NCI-H748 (cell line): ENCODE measurements at regions not wholly inside any gene's neighbourhood (a gene's known extent, or its start where the extent isn't known, plus 50 kb on each side); places are given as distances from the start of the nearest gene placed in this dataset.

Source experiments
- DNase-seq: peaks from one replicate; lab custom pipeline; 2025; ENCODE audit not compliant: unreplicated experiment; lab: John Stamatoyannopoulos, UW

DNA sequence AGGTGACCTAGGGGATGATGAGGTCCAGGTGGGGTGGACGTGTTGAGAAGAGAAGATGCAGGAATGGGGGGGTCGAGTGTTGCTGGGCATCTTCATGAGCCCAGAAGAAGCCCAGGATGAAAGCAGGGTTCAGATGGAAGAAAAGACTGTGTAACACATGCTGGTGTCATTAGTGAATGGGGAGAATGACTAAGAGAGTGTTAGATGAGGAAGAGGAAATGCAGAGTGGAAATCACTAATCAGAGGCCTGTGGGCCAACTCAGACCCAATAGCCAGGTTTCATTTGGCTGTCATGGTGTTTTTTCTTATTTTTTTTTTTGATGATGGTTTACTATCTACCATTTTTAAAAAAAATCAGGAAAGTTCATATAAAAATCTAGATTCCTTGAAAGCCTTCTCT is 180.8 kb upstream of the CAMK1G start:
- DNase-seq: no peak

DNA sequence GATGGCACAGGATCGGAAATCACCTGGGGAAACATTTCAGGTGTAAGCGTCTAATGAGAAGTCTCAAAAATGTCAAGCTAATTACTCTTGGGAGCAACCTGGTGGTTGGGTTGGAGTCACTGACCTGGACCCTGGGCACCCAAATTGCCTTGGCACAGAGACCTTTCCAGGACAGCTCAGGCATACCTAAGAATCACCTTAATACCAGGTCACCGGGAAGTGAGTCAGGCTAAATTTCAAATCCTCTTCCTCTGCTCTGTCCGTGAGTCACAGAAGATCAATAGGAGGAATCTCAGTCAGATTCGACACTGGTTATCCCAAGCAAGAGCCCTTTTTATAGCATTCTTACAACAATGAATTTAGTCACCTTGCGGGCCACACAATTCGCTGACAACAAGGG is 179.6 kb upstream of the CAMK1G start:
- DNase-seq: no peak

DNA sequence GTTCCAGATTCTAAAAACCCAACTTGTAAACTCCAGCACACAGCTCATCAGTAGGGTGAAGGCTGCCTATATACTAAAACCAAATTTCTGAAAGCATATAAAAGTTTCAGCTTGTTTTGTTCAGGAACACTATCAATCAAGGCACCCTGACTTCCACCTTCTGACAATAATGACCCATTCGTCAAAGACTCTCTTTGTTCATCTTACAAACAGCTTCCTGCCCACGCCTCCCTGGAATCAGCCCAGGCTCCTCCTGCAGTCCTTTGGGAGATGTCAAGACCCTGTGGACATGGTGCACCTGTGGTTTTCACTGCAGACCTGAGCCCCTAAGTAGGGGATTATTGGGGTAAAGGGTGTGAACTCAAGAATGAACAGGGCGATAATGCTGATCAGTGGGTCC is 178.9 kb upstream of the CAMK1G start:
- no peak for DNase-seq

DNA sequence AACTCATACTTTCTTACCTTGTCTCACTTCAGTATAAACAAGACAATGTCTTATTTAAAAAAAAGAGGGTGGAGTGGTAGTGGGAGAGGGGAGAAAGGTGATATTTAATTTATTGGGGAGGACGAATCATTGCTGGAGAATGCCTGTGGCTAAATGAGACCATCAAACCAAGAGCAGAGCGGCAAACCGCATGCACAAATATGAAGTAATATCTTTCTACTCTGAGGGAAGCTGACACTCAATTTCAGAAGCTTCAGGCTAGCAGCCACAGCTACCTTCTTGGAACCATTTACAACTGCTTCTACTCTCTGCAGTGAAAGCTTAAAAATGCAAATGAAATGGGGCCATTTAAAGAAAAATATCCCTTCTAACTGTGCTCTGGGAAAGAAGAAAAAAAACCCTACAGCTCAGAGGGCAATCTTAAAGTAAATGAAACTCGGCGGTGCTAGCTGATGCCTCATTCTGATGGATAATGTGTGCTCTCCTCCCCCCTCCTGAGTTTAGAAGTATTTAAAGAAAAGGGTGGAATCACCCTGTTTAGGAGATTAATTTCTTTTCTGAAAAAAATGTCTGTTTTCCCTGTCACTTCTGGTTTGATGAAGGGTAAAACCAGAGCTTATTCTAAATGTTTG is 178.2 kb upstream of the CAMK1G start:
- no peak for DNase-seq

DNA sequence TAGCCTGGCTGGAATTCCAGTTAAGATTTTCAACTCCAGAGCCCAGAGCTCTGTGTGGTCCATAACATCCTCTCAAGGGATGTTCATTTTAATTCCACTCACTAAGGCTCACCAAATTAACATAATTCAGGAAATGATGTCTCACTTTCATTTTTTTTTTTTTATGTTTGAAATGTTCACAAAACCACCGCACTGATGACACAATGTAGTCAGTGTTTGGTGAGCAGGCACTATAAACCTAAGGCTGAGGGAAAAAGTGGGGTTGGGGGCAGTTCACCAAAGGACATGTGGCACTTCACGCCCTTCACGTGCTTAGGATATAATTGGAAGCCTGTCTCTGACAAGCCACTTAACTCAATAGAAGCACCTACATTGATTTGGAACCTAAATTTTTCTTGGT is 177.3 kb upstream of the CAMK1G start:
- DNase-seq: no peak

DNA sequence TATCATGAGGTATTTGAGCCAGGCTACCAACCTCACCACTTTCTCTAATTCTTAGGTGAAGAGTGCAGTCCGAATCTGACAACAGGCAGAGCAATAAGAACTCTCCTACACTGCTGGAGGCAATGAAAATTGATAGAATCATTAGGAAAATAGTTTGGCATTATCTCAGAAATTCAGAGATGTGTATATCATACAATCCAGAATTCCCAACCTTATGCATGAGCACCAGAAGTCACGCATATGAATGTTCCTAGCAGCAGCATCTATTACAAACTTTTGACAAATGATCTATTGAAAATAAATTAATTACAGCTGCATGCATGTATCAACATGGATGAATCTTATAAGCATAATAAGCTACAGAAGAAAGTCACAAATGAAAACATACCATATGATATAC is 176.9 kb upstream of the CAMK1G start:
- no peak for DNase-seq

DNA sequence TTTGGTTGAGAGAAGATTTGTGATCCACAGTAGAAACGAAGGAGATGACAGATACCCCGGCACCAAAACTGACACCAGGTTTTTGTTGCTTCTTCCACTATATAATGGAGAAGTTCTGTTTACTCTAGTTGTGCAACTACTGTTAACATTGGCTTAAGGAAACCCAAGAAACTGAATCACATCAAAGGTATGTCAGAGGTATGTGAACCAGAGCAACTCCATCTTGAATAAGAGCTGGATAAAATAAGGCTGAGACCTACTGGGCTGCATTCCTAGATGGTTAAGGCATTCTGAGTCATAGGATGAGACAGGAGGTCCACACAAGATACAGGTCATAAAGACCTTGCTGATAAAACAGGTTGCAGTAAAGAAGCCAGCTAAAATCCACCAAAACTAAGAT is 173.7 kb upstream of the CAMK1G start:
- no peak for DNase-seq

DNA sequence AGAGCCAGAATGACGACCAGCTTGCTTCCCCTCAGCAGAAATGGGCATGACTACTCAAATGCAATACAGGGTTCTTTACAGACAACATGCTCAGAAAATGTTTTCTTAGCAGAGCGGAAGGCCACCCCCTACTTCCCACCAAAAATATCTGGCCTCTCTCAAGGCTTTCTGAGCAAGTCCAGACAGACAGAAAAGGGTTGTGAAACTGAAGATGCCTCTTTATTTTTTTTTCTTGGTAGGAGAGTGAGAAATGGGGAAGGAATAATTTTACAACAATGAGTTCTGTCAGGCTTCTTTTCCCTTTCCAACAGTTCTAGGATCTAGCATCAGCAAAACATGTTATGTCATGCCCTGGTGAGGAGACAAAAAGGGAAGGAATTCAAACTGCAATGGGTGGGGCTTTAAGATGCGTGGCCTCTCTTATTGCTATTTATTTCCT is 172.0 kb upstream of the CAMK1G start:
- no peak for DNase-seq

DNA sequence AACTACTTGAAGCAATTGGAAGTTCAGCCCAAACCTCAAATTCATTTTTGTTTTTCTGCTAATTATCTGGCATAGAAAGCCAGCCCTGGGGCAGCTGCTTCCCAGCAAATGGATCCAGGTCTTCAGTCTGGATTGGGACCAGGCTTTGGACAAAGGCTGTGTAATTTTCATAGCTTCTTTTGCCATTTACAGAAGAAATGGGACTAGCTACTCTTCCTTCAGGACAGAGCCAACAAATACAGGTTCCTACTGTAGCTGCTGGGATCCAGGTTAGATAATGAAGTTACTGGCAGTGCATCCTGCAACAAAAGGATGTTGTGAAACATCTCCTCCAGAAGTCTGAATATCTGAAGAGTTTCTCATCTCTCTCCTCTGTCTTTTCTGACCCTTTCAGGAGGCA is 171.5 kb upstream of the CAMK1G start:
- DNase-seq: no peak

DNA sequence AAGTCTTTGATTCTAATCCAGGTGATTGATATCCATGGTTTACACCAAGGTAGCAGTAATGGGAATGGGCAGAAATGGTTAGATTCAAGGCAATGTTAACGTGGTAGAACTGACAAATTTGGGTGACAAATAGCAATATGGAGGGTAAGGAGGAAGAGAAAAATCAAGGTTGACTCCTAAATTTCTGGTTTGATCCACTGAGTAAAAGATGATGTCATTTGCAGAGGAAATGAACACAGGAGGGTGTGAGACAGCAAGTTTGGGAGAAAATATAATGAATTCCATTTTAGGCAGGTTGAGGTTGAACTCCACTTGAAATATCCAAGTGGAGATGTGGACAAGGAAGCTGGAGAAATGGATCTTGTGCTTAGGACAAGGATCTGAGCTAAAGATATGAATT is 170.9 kb upstream of the CAMK1G start:
- DNase-seq: no peak

DNA sequence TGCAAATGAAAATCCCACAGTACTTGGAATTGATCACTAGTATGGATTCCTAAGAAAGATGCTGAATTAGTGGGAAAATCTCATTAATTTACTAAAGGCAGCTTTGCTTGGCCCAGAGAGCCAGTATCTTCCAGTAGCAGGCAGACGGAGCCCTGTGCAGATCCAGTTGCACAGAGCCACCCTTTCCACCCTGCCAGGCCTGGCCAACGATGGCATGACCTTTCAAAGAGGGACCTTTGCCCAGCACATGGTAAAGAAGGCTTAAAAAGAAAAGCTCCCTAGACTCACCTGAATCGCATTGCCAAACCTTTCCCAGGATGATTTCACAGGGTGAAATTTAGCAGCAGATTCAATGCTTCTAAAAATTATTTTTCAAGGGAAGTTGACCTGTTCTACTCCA is 170.5 kb upstream of the CAMK1G start:
- DNase-seq: no peak

DNA sequence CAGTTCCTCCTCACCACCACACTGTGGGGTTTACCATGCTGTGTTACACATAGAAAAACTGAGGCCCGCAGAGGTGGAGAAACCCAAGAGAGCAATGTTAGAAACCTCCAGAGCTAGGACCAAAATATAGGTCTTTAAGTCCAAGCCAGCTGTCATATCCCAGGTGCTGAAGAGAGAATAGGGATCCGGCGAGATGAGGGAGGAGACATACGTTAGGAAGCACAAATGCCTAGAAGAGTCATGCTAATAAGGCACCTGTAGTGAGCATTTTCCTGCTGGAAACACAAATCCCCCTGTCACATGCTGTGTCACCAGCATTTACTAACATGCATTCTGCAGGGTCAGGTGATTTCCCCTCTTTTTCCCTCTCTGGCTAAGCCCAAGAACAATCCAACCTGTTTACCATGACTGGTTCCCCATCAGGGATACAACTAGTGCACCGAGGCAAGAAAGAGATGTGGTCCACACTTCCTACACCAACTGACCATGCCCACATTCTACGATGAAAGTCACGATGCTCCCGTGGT is 168.6 kb upstream of the CAMK1G start:
- DNase-seq: no peak

DNA sequence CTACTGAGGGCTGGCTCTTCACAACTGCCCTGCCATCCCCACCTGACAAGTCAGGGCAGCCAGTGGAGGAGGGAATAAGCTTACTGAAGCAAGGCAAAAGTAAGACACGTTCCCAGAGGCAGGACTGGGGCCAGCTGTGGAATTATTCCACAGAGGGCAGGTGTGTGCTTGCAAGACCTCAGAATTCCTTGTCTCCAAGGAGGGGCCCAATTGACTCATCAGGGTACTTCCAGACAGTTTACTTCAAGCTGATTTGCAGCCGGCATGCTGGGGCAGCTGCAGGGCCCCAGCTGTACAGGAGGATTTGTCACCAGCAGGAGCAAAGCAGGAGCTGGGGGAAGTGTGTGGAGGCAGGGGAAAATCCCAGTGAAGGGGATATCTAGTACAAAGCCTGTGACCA is 167.5 kb upstream of the CAMK1G start:
- no peak for DNase-seq

DNA sequence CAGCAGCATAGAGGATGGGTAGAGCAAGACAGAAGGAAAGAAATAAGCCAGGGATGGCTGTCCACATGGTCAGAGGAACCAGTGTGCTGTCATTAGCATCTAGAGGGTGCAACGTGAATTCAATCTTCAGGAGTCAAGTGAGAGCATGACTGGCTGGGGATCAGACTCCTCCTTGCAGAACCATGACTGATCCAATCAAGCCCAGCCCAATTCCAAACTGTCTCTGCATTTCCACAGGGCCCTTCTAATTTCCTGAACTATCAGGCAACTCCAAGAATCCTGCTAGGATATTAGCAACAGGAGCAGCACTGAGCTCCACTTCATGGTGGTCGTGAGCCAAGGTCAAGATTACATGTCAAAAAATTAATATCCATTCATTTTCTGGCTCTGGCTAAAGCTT is 166.8 kb upstream of the CAMK1G start:
- DNase-seq: no peak

DNA sequence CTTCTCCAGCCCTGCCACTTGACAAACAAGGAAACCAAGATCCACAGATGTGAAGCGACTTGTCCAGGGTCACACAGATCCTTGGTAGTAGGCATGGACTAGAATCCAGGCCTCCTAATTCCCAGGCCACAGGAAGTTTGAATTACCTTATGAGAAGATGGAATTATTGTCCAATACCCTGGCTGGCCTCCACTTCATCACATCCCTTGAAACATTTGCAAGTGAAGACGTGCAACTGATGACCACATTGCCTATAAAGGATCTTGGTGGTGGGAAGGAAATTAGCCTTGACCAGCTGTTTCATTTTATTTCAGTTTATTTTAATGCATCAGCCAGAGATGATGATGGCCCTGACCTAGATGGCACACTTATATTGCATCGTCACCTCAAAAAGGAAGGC is 165.8 kb upstream of the CAMK1G start:
- no peak for DNase-seq

DNA sequence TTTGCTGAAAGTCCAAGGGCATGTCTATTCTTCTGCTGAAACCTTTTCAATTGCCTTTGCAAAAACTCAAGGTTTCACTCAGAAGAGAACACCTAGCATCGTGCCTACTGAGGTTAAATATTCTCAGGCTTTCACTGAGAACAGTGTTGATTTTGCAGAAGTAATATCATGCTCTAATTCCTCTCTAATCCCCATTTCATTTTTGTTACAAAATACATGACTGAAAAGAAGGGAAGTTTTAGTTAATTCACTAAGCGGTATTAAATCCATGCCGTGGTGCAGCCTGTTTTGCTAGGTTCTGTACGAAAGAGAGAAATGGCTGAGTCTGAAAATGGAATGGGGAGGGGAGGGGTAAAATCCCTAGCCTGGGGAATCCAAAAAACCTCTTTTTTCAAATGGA is 163.2 kb upstream of the CAMK1G start:
- no peak for DNase-seq

DNA sequence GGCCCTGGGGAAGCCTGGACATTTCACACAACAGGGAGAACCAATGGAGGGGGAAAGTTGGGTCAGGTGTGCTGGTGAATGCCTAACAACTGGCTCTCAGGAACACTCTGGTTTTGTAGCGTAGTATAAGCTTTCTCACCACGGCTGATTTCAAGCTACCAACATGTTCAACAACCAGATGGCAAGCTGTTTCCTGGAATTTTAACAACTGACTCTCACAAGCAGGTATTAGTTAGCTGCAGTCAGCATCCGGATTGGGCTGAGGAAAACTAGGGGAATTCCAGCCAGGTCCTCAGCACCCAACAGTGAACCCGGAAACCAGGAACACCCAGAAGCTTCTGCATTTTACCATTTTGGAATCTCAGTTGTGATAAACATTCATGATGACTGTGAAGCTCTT is 162.3 kb upstream of the CAMK1G start:
- DNase-seq: no peak

DNA sequence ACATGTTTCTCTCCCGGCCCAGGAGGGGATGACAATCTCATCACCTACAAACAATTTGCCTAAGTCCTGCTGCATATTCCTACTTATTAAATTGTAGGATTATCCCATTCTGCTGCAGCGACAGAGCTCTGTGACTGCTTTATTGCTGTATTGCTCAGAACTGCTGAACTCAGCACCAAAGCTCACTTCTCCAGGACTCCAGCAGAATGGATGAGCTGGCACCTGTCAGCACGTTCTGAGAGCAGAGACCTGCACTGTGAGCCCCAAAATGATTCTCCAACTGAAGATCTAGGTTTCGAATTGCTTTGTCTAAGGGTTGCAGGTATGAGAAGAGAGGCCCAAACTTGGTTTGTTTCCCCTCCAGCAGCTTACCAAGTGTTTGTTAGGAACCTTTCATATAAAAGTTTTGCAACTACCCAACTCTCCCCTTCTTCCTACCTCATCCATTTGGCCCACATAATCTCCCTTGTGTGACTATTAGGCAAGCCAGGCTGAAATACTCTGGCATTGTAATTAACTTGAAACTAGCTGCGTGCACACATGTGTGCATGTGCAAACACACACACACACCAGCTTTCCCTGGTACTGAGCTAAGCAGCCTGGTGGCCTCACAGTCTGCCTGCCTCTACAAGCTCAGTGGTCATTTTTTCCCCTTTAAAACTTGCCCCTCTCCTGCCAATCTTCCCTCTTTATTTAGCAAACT is 161.4 kb upstream of the CAMK1G start:
- no peak for DNase-seq

DNA sequence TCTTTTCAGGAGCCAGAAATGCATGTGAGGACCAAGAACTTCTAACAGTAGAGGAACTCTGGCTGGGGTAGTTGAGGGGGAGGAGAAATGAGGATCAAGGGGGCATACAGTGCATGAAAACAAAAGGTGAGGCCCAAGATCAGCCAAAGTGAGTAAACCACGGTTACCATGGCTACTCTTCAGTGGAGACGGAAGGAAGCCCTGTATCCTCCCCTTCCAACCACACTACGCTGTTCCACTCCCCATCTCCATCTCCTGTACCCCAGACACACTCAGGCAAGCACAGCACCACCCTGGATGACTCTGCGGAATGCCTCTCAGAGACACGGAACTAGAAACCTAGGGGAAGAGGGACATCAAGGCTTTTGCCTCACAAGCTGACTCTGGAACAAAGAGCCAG is 157.6 kb upstream of the CAMK1G start:
- no peak for DNase-seq

DNA sequence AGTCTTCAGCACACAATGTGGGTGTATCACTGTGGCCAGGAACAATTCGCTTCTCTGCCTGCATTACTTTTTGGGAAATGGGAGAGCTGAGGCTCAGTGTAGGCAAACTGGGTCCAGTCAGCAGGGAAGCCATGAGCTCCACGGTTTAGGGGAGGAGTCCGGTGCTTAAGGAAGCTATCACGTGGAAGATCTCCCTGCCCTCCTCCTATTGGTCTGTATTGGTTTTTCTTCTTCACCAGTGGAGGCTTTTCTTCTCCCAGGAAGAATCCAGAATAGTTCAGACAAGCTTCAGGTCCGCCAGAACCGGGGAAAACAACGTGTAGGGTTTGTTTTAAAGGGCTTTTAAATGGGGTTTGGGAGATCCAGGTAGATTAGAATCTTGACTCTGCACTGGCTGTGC is 156.2 kb upstream of the CAMK1G start:
- DNase-seq: no peak

DNA sequence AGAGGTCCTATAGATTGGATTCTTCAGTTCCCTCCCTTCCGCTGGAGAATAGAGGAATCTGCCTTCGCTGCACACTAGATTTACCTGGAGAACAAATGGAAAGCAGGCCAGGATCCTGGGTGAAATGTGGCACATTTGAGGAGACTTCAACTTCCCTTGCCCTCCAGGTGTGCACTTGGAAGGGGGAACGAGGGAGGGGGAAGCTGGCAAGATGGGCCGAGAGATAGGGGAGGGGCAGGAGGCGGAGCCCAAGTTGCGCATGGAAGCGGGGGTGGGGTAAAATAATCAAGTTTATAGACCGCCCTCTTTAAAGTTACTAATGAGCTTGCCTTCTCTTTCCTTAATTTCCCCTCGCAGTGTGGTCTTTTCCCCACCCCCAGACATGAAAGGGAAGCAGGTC is 155.7 kb upstream of the CAMK1G start:
- DNase-seq: no peak

DNA sequence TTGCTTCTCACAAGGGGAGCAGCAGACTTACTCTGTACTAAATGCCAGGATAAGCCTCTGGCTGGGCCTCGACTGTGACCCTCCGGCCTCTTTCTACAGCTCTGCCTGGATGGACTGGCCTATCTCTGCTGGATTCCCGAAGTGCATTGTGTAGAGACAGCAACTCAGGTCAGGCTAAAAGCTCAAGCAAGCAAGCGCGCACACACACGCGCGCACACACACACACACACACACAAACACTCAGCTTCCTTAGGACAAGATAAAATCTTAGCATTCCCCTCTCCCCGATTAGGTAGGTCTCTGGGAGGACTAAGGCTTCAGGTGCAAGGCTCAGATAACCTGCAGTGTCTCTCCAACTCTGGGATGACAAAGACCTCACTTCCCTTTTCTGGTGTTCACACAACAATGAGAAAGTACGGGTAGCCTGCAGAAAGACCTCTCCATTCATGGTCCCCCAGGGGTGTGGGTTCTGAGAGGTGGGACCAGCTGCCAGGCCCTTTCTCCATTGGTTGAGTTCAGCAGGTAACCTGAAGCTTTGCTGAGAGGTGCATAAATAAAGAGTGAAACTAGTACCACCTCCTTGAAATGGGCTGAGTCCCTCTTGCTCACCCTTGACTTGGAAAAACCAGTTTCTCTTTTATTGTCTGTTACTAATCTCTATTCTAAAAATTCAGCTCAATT is 155.1 kb upstream of the CAMK1G start:
- peak; percentile 41 for DNase-seq
